ENCODE measurements at regions not wholly inside any gene's neighbourhood (a gene's known extent, or its start where the extent isn't known, plus 50 kb on each side); places are given as distances from the start of the nearest gene placed in this dataset.

DNA sequence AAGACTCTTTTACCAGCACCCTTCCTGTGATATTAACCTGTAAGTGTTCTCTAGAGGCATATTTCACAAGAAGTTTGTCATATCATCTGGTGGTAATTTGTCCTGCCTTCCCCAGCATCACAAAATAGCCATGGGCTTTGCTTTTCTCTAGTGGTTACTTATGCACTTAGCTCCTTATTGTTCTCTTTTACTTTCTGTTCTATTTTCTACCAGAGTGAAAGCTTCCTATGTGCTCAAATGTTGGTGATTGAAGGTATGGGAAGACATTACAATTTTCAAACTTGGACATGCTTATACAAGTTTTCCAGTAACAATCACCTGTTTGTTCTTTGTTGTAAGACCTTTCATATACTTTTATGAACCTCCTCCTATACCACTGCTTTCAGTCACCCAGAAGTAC is 87.0 kb upstream of the KCNH7 start:
- Histone ChIP-seq H2AFZ (ENCODE audit: insufficient read depth, low read depth, low read length, poor library complexity, severe bottlenecking) (no peak overlapping the region), H4K20me1 (ENCODE audit: insufficient read depth, low read length) (no peaks in the 10 kb centered on the region), H3K9ac (ENCODE audit: insufficient read depth, low read length, poor library complexity, severe bottlenecking) (no peak overlapping the region), H3K4me1 (ENCODE audit: control insufficient read depth in 1 of 2, insufficient read depth in 2 of 2, low read length in 2 of 2) (peaks cover 2 to 7% of the 10 kb centered on the region in 2 donors), H3K4me3 (replicated peaks in 1 of 3; ENCODE audit: low read depth in 2 of 3, low read length in 3 of 3) (no peak overlapping the region), H3K27me3 (ENCODE audit: control insufficient read depth in 2 of 2, insufficient read depth in 2 of 2, low read length in 2 of 2) (no peaks in the 10 kb centered on the region), H3K4me2 (replicated peaks; ENCODE audit: extremely low read depth, low read length, poor library complexity, severe bottlenecking) (no peak overlapping the region), H3K9me3 (replicated peaks in 1 of 2; ENCODE audit: control insufficient read depth in 1 of 2, insufficient read depth in 1 of 2, low read length in 2 of 2) (peaks cover 0 to 4% of the 10 kb centered on the region in 2 donors), H3K36me3 (replicated peaks in 1 of 2; ENCODE audit: control insufficient read depth in 1 of 2, insufficient read depth in 2 of 2, low read length in 2 of 2) (no peaks in the 10 kb centered on the region), H3K27ac (ENCODE audit: low read depth in 1 of 2, low read length in 2 of 2) (no peak overlapping the region), H3K79me2 (ENCODE audit: insufficient read depth, low read length) (no peaks in the 10 kb centered on the region)
- no peak overlapping the region for H3K4me3 Mint-ChIP-seq
- peaks cover 0 to 4% (median under 1%) of the 10 kb centered on the region in 7 donors for H3K9me3 Mint-ChIP-seq
- TF ChIP-seq, protein P1, sequence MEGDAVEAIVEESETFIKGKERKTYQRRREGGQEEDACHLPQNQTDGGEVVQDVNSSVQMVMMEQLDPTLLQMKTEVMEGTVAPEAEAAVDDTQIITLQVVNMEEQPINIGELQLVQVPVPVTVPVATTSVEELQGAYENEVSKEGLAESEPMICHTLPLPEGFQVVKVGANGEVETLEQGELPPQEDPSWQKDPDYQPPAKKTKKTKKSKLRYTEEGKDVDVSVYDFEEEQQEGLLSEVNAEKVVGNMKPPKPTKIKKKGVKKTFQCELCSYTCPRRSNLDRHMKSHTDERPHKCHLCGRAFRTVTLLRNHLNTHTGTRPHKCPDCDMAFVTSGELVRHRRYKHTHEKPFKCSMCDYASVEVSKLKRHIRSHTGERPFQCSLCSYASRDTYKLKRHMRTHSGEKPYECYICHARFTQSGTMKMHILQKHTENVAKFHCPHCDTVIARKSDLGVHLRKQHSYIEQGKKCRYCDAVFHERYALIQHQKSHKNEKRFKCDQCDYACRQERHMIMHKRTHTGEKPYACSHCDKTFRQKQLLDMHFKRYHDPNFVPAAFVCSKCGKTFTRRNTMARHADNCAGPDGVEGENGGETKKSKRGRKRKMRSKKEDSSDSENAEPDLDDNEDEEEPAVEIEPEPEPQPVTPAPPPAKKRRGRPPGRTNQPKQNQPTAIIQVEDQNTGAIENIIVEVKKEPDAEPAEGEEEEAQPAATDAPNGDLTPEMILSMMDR (IDR thresholded peaks at IDR 0.05): no peak
- H3K36me3 Mint-ChIP-seq: no peaks in the 10 kb centered on the region
- no peak overlapping the region for H3K27ac Mint-ChIP-seq
- intact Hi-C loops (cut with micrococcal nuclease): no loop called here
- peaks cover 0 to 5% (median 0%) of the 10 kb centered on the region in 3 donors for H3K27me3 Mint-ChIP-seq (ENCODE audit: low read depth in 3 of 3)
- no peak for DNase-seq
- H3K4me1 Mint-ChIP-seq: peaks cover 7% of the 10 kb centered on the region

DNA sequence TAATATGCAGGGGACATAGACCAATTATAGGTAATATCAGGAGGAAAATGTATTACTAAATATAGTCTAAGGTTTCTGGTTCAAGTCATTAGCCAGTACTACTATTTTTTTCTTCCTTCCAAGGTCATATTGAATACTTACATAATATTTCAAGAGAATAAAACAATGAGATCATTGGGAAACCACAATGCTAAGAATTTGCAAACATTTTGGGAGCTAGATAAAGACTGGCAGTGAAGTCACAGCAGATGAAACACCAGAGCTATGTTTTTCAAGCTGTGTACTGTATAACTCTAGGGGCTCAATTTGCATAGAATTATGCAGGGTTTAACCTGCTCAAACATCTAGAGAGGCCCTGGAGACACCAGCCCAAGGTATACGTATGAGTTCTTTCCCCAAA is 80.5 kb upstream of the KCNH7 start:
- Histone ChIP-seq H3K79me2 (ENCODE audit: insufficient read depth, low read length) (no peaks in the 10 kb centered on the region), H3K27me3 (ENCODE audit: control insufficient read depth in 2 of 2, insufficient read depth in 2 of 2, low read length in 2 of 2) (no peaks in the 10 kb centered on the region), H3K4me1 (ENCODE audit: control insufficient read depth in 1 of 2, insufficient read depth in 2 of 2, low read length in 2 of 2) (peaks cover 11% of the 10 kb centered on the region in 2 donors), H3K27ac (ENCODE audit: low read depth in 1 of 2, low read length in 2 of 2) (no peak overlapping the region), H3K4me3 (replicated peaks in 1 of 3; ENCODE audit: low read depth in 2 of 3, low read length in 3 of 3) (no peak overlapping the region), H3K4me2 (replicated peaks; ENCODE audit: extremely low read depth, low read length, poor library complexity, severe bottlenecking) (no peak overlapping the region), H2AFZ (ENCODE audit: insufficient read depth, low read depth, low read length, poor library complexity, severe bottlenecking) (no peak overlapping the region), H4K20me1 (ENCODE audit: insufficient read depth, low read length) (no peaks in the 10 kb centered on the region), H3K9ac (ENCODE audit: insufficient read depth, low read length, poor library complexity, severe bottlenecking) (no peak overlapping the region), H3K36me3 (replicated peaks in 1 of 2; ENCODE audit: control insufficient read depth in 1 of 2, insufficient read depth in 2 of 2, low read length in 2 of 2) (no peaks in the 10 kb centered on the region), H3K9me3 (replicated peaks in 1 of 2; ENCODE audit: control insufficient read depth in 1 of 2, insufficient read depth in 1 of 2, low read length in 2 of 2) (peaks cover 0 to 19% of the 10 kb centered on the region in 2 donors)
- intact Hi-C loops (cut with micrococcal nuclease): no loop called here
- Mint-ChIP-seq H3K27me3 (ENCODE audit: low read depth in 3 of 3) (peaks cover 0 to 5% (median 4%) of the 10 kb centered on the region in 3 donors), H3K36me3 (no peaks in the 10 kb centered on the region), H3K4me3 (no peak overlapping the region), H3K9me3 (peaks cover 4 to 13% (median 8%) of the 10 kb centered on the region in 7 donors), H3K4me1 (peaks cover 7% of the 10 kb centered on the region), H3K27ac (no peak overlapping the region)
- DNase-seq: no peak
- no CpG with 5 or more reads among the region's 1 CpG for WGBS (ENCODE audit: insufficient coverage)
- TF ChIP-seq, protein P1 (IDR thresholded peaks at IDR 0.05): no peak

All from CD14-positive monocyte (primary cell).